Panc1 (cell line): ENCODE measurements at regions not wholly inside any gene's neighbourhood (a gene's known extent, or its start where the extent isn't known, plus 50 kb on each side); places are given as distances from the start of the nearest gene placed in this dataset.

Experiments used
- ATAC-seq: fragments of 200-7000 bp; cut with Tn5 transposase; 2 replicates; pipeline ENCODE4 v1.9.1; 2020; ENCODE audit warnings: mild to moderate bottlenecking, moderate library complexity
- BruUV-seq: library from RNA; stranded (reverse); fragments of 400-500 nt; replicated peaks from 2 replicates; lab custom pipeline; 2021; lab: Mats Ljungman, UMichigan
- CTCF ChIA-PET: fragments of 300-600 bp; sonication (Branson Sonifier 250); formaldehyde crosslinking; loops from one replicate; lab custom pipeline; 2022; ENCODE audit warnings: antibody characterized with exemption; lab: Charles Lee
- POLR2A ChIA-PET: fragments of 300-600 bp; sonication (Branson Sonifier 250); formaldehyde crosslinking; loops from one replicate; lab custom pipeline; 2022; ENCODE audit warnings: antibody characterized with exemption; lab: Charles Lee
- DNase-seq: peaks from one replicate; pipeline ENCODE4 v3.0.0-alpha.2; 2010; ENCODE audit warnings: low read depth, low spot score
- H3K27ac ChIP-seq: 2 replicates; pipeline ENCODE4 v1.5.1; 2011; ENCODE audit warnings: mild to moderate bottlenecking, low read length, inconsistent platforms
- H3K27me3 ChIP-seq: fragments of 200-500 bp; sonication (Bioruptor generic); 2 replicates; pipeline ENCODE4 v1.6.0; 2014; ENCODE audit warnings: low read length, inconsistent platforms; ENCODE audit not compliant: control insufficient read depth, insufficient read depth
- H3K36me3 ChIP-seq: fragments of 200-500 bp; sonication (Bioruptor generic); 2 replicates; pipeline ENCODE4 v1.5.1; 2014; ENCODE audit warnings: inconsistent platforms, mild to moderate bottlenecking, low read length, moderate library complexity; ENCODE audit not compliant: control insufficient read depth, insufficient read depth
- H3K4me1 ChIP-seq: 2 replicates; pipeline ENCODE4 v1.5.1; 2011; ENCODE audit warnings: inconsistent platforms, mild to moderate bottlenecking, low read length, moderate library complexity; ENCODE audit not compliant: control insufficient read depth, insufficient read depth
- H3K4me3 ChIP-seq, 2 experiments: 2 replicates each; pipeline ENCODE4 v1.5.1; 2011 to 2012; ENCODE audit warnings: low read depth in 2 of 2, low read length in 2 of 2, mild to moderate bottlenecking in 2 of 2, inconsistent platforms in 1 of 2, moderate library complexity in 1 of 2
- H3K9me3 ChIP-seq: fragments of 200-500 bp; sonication (Bioruptor generic); 2 replicates; pipeline ENCODE4 v1.5.1; 2014; ENCODE audit warnings: low read depth, mild to moderate bottlenecking, inconsistent platforms, low read length, moderate library complexity; ENCODE audit not compliant: control insufficient read depth, insufficient read depth
- CTCF ChIP-seq: fragments of 450-650 bp; IDR thresholded peaks from 2 replicates; pipeline ENCODE4 v1.5.1; 2017; ENCODE audit warnings: mild to moderate bottlenecking
- POLR2AphosphoS5 ChIP-seq: IDR thresholded peaks from 2 replicates; pipeline ENCODE4 v1.6.1; 2012; ENCODE audit warnings: mild to moderate bottlenecking, low read depth, low read length, moderate library complexity
- REST ChIP-seq, 2 experiments: IDR thresholded peaks; 2 replicates each; pipeline ENCODE4 v1.6.1; 2011 to 2012; ENCODE audit warnings: low read depth in 2 of 2, control low read depth in 1 of 2, low read length in 1 of 2, mild to moderate bottlenecking in 1 of 2, moderate library complexity in 1 of 2; ENCODE audit not compliant: insufficient read depth in 1 of 2
- SIN3A ChIP-seq: IDR thresholded peaks from 2 replicates; pipeline ENCODE4 v1.6.1; 2012; ENCODE audit warnings: low read depth, mild to moderate bottlenecking, low read length, moderate library complexity, borderline replicate concordance; ENCODE audit not compliant: insufficient read depth
- TCF7L2 ChIP-seq: IDR thresholded peaks from 2 replicates; pipeline ENCODE4 v1.6.1; 2011; ENCODE audit warnings: mild to moderate bottlenecking, low read depth, low read length, inconsistent platforms
- in situ Hi-C: cut with HindIII; loops from 2 replicates; pipeline ENCODE4 v1.10.0; 2016; ENCODE audit warnings: low sequenced_read_pairs, low pct_unique_long_range_greater_than_20kb
- intact Hi-C: fragments of 100-400 bp; cut with micrococcal nuclease; formaldehyde crosslinking; loops from one replicate; pipeline ENCODE4 v1.10.0; 2022; ENCODE audit not compliant: unreplicated experiment

- BruUV-seq: no TSS peak
- no peaks in the 10 kb centered on the region for H3K36me3 ChIP-seq
- DNase-seq: no peak
- peak overlapping the region; percentile 8 for H3K27ac ChIP-seq
- intact Hi-C loops (no loop called here), in situ Hi-C loops (no loop called here)
- H3K27me3 ChIP-seq: no peaks in the 10 kb centered on the region
- POLR2A ChIA-PET: no interaction called here
- TF ChIP-seq REST (IDR thresholded peaks at IDR 0.05; ENCODE audit: insufficient read depth in 1 of 2, low read depth in 2 of 2, low read length in 1 of 2): no peak
- TF ChIP-seq TCF7L2: no peak
- no peak for TF ChIP-seq CTCF
- TF ChIP-seq SIN3A: no peak
- TF ChIP-seq POLR2AphosphoS5: no peak
- CTCF ChIA-PET: no interaction called here
- peaks cover 26% of the 10 kb centered on the region for H3K4me1 ChIP-seq
- no peaks in the 10 kb centered on the region for H3K9me3 ChIP-seq
- no peak overlapping the region for H3K4me3 ChIP-seq
- no peak for ATAC-seq
Observed at GRCh38 chr5:134055015-134055414, 50.2 kb upstream of the VDAC1 start.
